ENCODE measurements at regions not wholly inside any gene's neighbourhood (a gene's known extent, or its start where the extent isn't known, plus 50 kb on each side); places are given as distances from the start of the nearest gene placed in this dataset.

DNA sequence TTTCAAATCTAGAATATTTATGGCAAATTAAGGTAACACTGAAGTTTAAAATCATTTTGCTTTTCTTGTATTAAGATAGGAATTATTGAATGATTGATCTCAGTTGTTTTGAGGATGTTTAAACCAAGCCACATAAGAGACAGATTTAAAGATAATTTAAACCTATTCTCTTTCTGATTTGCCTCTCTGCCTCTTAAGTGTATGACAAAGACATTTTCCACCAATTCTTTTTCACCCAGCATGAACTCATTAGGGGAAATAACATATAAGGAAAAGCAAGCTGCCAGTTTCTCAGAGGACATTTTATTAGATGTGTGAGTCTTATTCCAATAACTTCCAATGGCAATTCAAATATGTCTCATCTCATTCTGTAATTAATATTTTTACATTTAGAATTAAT is 568.3 kb upstream of the MEF2C start:
- no peak for TF ChIP-seq POLR2A (IDR thresholded peaks at IDR 0.05)
- TF ChIP-seq, protein P1, sequence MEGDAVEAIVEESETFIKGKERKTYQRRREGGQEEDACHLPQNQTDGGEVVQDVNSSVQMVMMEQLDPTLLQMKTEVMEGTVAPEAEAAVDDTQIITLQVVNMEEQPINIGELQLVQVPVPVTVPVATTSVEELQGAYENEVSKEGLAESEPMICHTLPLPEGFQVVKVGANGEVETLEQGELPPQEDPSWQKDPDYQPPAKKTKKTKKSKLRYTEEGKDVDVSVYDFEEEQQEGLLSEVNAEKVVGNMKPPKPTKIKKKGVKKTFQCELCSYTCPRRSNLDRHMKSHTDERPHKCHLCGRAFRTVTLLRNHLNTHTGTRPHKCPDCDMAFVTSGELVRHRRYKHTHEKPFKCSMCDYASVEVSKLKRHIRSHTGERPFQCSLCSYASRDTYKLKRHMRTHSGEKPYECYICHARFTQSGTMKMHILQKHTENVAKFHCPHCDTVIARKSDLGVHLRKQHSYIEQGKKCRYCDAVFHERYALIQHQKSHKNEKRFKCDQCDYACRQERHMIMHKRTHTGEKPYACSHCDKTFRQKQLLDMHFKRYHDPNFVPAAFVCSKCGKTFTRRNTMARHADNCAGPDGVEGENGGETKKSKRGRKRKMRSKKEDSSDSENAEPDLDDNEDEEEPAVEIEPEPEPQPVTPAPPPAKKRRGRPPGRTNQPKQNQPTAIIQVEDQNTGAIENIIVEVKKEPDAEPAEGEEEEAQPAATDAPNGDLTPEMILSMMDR (IDR thresholded peaks at IDR 0.05), result no peak
